H1 (cell line): ENCODE measurements at regions not wholly inside any gene's neighbourhood (a gene's known extent, or its start where the extent isn't known, plus 50 kb on each side); places are given as distances from the start of the nearest gene placed in this dataset.

ENCODE experiments used
- CTCF ChIA-PET: fragments of 300-600 bp; sonication (Branson Sonifier 250); formaldehyde crosslinking; loops from one replicate; lab custom pipeline; 2021; ENCODE audit not compliant: partially characterized antibody; lab: Charles Lee
- POLR2A ChIA-PET: fragments of 300-600 bp; sonication (Branson Sonifier 250); formaldehyde crosslinking; loops from one replicate; lab custom pipeline; 2021; ENCODE audit warnings: inconsistent platforms; ENCODE audit not compliant: partially characterized antibody; lab: Charles Lee
- DNase-seq, 2 experiments: peaks; one replicate each; pipeline versions ENCODE4 v3.0.0 to v3.0.0-alpha.2; 2010 to 2022; ENCODE audit warnings: low spot score in 2 of 2, low read depth in 1 of 2, mixed read lengths in 1 of 2
- FAIRE-seq: peaks from 2 replicates; lab custom pipeline; 2011; peaks lifted over from hg19 to GRCh38; lab: Jason Lieb, UNC
- H2AFZ ChIP-seq: 2 replicates; pipeline ENCODE4 v1.8.1; 2012; ENCODE audit warnings: low read length, inconsistent platforms
- H2AK5ac ChIP-seq: 2 replicates; pipeline ENCODE4 v1.6.1; 2013; ENCODE audit warnings: low read depth, low read length
- H2BK120ac ChIP-seq: replicated peaks from 2 replicates; pipeline ENCODE3; 2013; ENCODE audit warnings: low read depth, low read length, inconsistent platforms
- H2BK12ac ChIP-seq: 2 replicates; pipeline ENCODE4 v1.6.1; 2013; ENCODE audit warnings: low read depth, low read length
- H2BK15ac ChIP-seq: 2 replicates; pipeline ENCODE4 v1.6.1; 2013; ENCODE audit warnings: low read length
- H2BK20ac ChIP-seq: 2 replicates; pipeline ENCODE4 v1.6.1; 2013; ENCODE audit warnings: low read length
- H2BK5ac ChIP-seq: 2 replicates; pipeline ENCODE4 v1.6.1; 2013; ENCODE audit warnings: low read depth, low read length
- H3K14ac ChIP-seq: 2 replicates; pipeline ENCODE4 v1.6.1; 2013; ENCODE audit warnings: inconsistent platforms; ENCODE audit not compliant: insufficient read length
- H3K18ac ChIP-seq: 2 replicates; pipeline ENCODE4 v1.6.1; 2013; ENCODE audit warnings: low read length; ENCODE audit errors: extremely low read depth
- H3K23ac ChIP-seq: 2 replicates; pipeline ENCODE4 v1.6.1; 2013; ENCODE audit warnings: inconsistent platforms; ENCODE audit not compliant: insufficient read length
- H3K23me2 ChIP-seq: 2 replicates; pipeline ENCODE4 v1.6.1; 2013; ENCODE audit warnings: low read depth, low read length
- H3K27ac ChIP-seq: 2 replicates; pipeline ENCODE4 v1.6.1; 2011; ENCODE audit warnings: low read depth, low read length, inconsistent platforms
- H3K27me3 ChIP-seq, 4 experiments: replicated peaks in 1 of 4; 1 replicate in 1 of 4; 2 replicates in 3 of 4; pipeline versions ENCODE4 v1.6.1 to v1.8.1; 2011 to 2013; ENCODE audit warnings: low read length in 3 of 4, mild to moderate bottlenecking in 3 of 4, inconsistent platforms in 2 of 4, mixed read lengths in 2 of 4, moderate library complexity in 1 of 4; ENCODE audit not compliant: control insufficient read depth in 3 of 4, insufficient read depth in 3 of 4; ENCODE audit errors: extremely low read depth in 1 of 4
- H3K36me3 ChIP-seq, 4 experiments: 2 replicates each; pipeline versions ENCODE4 v1.6.1 to v1.8.1; 2011 to 2013; ENCODE audit warnings: mild to moderate bottlenecking in 4 of 4, low read length in 3 of 4, moderate library complexity in 2 of 4, control low read depth in 1 of 4, inconsistent platforms in 1 of 4; ENCODE audit not compliant: insufficient read depth in 4 of 4, control insufficient read depth in 2 of 4
- H3K4ac ChIP-seq: replicated peaks from 2 replicates; pipeline ENCODE3; 2013; ENCODE audit warnings: low read length, low read depth, mixed read lengths, inconsistent platforms; ENCODE audit not compliant: insufficient read length
- H3K4me1 ChIP-seq, 4 experiments: replicated peaks in 1 of 4; 1 replicate in 1 of 4; 2 replicates in 3 of 4; pipeline versions ENCODE4 v1.6.1 to v1.8.1; 2011 to 2013; ENCODE audit warnings: low read length in 3 of 4, inconsistent platforms in 2 of 4, mixed read lengths in 1 of 4; ENCODE audit not compliant: insufficient read depth in 4 of 4, control insufficient read depth in 3 of 4
- H3K4me2 ChIP-seq, 2 experiments: 2 replicates each; pipeline versions ENCODE4 v1.6.1 to v1.8.1; 2011 to 2013; ENCODE audit warnings: low read depth in 2 of 2, low read length in 2 of 2, control low read depth in 1 of 2, inconsistent platforms in 1 of 2, mild to moderate bottlenecking in 1 of 2; ENCODE audit not compliant: insufficient read depth in 1 of 2
- H3K4me3 ChIP-seq, 4 experiments: fragments of 200-600, 300-600 bp in 1 of 4; sonication (generic), shearing (Covaris generic), sonication (Bioruptor Twin) in 1 of 4; 2 replicates each; pipeline versions ENCODE4 v1.5.1 to v1.8.1; 2011 to 2016; ENCODE audit warnings: low read length in 4 of 4, low read depth in 3 of 4, control low read depth in 2 of 4, inconsistent platforms in 2 of 4, mild to moderate bottlenecking in 2 of 4, mixed read lengths in 1 of 4, moderate library complexity in 1 of 4; ENCODE audit not compliant: insufficient read depth in 2 of 4; ENCODE audit errors: extremely low read depth in 1 of 4
- H3K56ac ChIP-seq: replicated peaks from 2 replicates; pipeline ENCODE3; 2013; ENCODE audit warnings: low read depth, mild to moderate bottlenecking, mixed read lengths, low read length, inconsistent platforms; ENCODE audit not compliant: insufficient read length
- H3K79me1 ChIP-seq: 2 replicates; pipeline ENCODE4 v1.6.1; 2013; ENCODE audit warnings: low read depth, low read length, control low read depth
- H3K79me2 ChIP-seq, 2 experiments: 2 replicates each; pipeline versions ENCODE4 v1.6.1 to v1.8.1; 2012 to 2013; ENCODE audit warnings: low read length in 2 of 2, mild to moderate bottlenecking in 2 of 2, inconsistent platforms in 1 of 2; ENCODE audit not compliant: insufficient read depth in 2 of 2, control insufficient read depth in 1 of 2
- H3K9ac ChIP-seq, 4 experiments: replicated peaks in 1 of 4; 1 replicate in 1 of 4; 2 replicates in 3 of 4; pipeline versions ENCODE4 v1.6.1 to v1.8.1; 2011 to 2013; ENCODE audit warnings: low read depth in 3 of 4, low read length in 3 of 4, control low read depth in 2 of 4, mild to moderate bottlenecking in 2 of 4, moderate library complexity in 2 of 4, inconsistent platforms in 1 of 4; ENCODE audit errors: extremely low read depth in 1 of 4
- H3K9me3 ChIP-seq, 2 experiments: 2 replicates each; pipeline versions ENCODE4 v1.6.1 to v1.8.1; 2012 to 2013; ENCODE audit warnings: mild to moderate bottlenecking in 2 of 2, moderate library complexity in 2 of 2, control low read depth in 1 of 2, inconsistent platforms in 1 of 2, low read depth in 1 of 2, low read length in 1 of 2, mixed read lengths in 1 of 2; ENCODE audit not compliant: insufficient read depth in 2 of 2
- H4K20me1 ChIP-seq, 2 experiments: replicated peaks in 1 of 2; 2 replicates each; pipeline versions ENCODE3 to v1.8.1; 2011 to 2013; ENCODE audit warnings: inconsistent platforms in 2 of 2, low read length in 2 of 2, mild to moderate bottlenecking in 1 of 2; ENCODE audit not compliant: insufficient read depth in 2 of 2, control insufficient read depth in 1 of 2
- H4K5ac ChIP-seq: 2 replicates; pipeline ENCODE4 v1.6.1; 2013; ENCODE audit warnings: low read length, low read depth, mixed read lengths, inconsistent platforms; ENCODE audit not compliant: insufficient read length
- H4K8ac ChIP-seq: 2 replicates; pipeline ENCODE4 v1.8.0; 2013; ENCODE audit warnings: mild to moderate bottlenecking, moderate library complexity, low read length, inconsistent platforms; ENCODE audit not compliant: insufficient read depth; ENCODE audit errors: extremely low read depth
- H4K91ac ChIP-seq: replicated peaks from 2 replicates; pipeline ENCODE3; 2013; ENCODE audit warnings: low read length, mixed read lengths, inconsistent platforms; ENCODE audit not compliant: insufficient read length
- CBX5 ChIP-seq: fragments of 300-800, 300-1000 bp; sonication (generic); IDR thresholded peaks from 2 replicates; pipeline ENCODE4 v1.7.1; 2016; ENCODE audit warnings: antibody characterized with exemption, low read length, low read depth
- CREB1 ChIP-seq: IDR thresholded peaks from 2 replicates; pipeline ENCODE4 v1.6.1; 2012; ENCODE audit warnings: inconsistent platforms
- CTBP2 ChIP-seq: IDR thresholded peaks from 2 replicates; pipeline ENCODE4 v1.7.0; 2011; ENCODE audit warnings: borderline replicate concordance, mild to moderate bottlenecking, moderate library complexity, mixed read lengths, low read length; ENCODE audit not compliant: insufficient read depth, insufficient read length
- HDAC2 ChIP-seq, 2 experiments: fragments of 300-600 bp in 1 of 2; sonication (generic) in 1 of 2; IDR thresholded peaks; 2 replicates each; pipeline ENCODE4 v1.6.1; 2011 to 2012; ENCODE audit warnings: low read depth in 2 of 2, low read length in 2 of 2, mild to moderate bottlenecking in 2 of 2, moderate library complexity in 2 of 2, borderline replicate concordance in 1 of 2, inconsistent platforms in 1 of 2
- HDAC6 ChIP-seq: IDR thresholded peaks from one replicate; pipeline ENCODE4 v1.7.1; 2012; ENCODE audit warnings: low read depth, mild to moderate bottlenecking, inconsistent platforms, low read length, moderate library complexity
- POLR2AphosphoS5 ChIP-seq: IDR thresholded peaks from 2 replicates; pipeline ENCODE4 v1.6.1; 2011; ENCODE audit warnings: low read depth, low read length
- RAD21 ChIP-seq, 2 experiments: IDR thresholded peaks in 1 of 2; conservative IDR thresholded peaks in 1 of 2; 2 replicates each; pipeline ENCODE4 v1.6.1; 2011; ENCODE audit warnings: low read depth in 2 of 2, low read length in 2 of 2, improper control_type of control experiment in 1 of 2, inconsistent platforms in 1 of 2, mild to moderate bottlenecking in 1 of 2, moderate library complexity in 1 of 2
- SP1 ChIP-seq: IDR thresholded peaks from 2 replicates; pipeline ENCODE4 v1.6.1; 2011; ENCODE audit warnings: low read depth, low read length
- YY1 ChIP-seq: IDR thresholded peaks from 2 replicates; pipeline ENCODE4 v1.6.1; 2011; ENCODE audit warnings: low read depth, mild to moderate bottlenecking, low read length
- ZNF274 ChIP-seq: IDR thresholded peaks from 2 replicates; pipeline ENCODE4 v1.7.0; 2012; ENCODE audit warnings: low read length, borderline replicate concordance; ENCODE audit errors: extremely low read depth
- WGBS, 2 experiments: shearing (Covaris generic) in 1 of 2; methylation state at CpG; one replicate each; pipeline versions ENCODE4 v1.1.6 to v1.1.7; 2013 to 2015; ENCODE audit warnings: low lambda C conversion rate in 2 of 2, mixed read lengths in 2 of 2, inconsistent platforms in 1 of 2, low coverage in 1 of 2, missing lambda C conversion rate in 1 of 2; ENCODE audit not compliant: insufficient replicate concordance in 2 of 2, insufficient coverage in 1 of 2, insufficient read length in 1 of 2; ENCODE audit errors: extremely low coverage in 1 of 2, missing lambda C conversion rate in 1 of 2; 5-methylcytosine and 5-hydroxymethylcytosine counted together
- TF ChIP-seq, protein P1 (sequence below): IDR thresholded peaks from 2 replicates; pipeline ENCODE4 v1.6.1; 2011; ENCODE audit warnings: low read depth, mild to moderate bottlenecking, low read length; ENCODE audit not compliant: insufficient read depth
- TF ChIP-seq, protein P2 (sequence below): IDR thresholded peaks from 2 replicates; pipeline ENCODE4 v1.6.1; 2011; ENCODE audit warnings: low read length, improper control_type of control experiment

DNA sequence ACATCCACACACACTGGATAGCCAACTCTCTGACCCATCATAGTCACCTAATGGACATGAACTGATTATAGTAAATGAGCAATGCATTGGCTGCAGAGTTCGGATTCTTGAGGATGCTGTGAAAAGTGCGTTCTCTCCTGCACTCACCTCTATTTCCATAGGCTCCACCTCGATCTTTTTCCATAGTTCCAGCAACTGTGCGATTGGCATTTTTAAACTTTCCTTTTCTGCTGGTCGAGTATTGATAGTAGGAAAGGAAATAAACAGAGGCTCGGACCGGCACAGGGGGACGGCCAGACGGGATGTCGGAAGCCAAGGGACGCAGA lies 94.4 kb downstream of the RNASET2 start:
- Histone ChIP-seq H3K9ac (peak overlapping the region in 2 of 4 experiments; percentile 1 to 23; a peak in 4 of 7 replicates), H3K79me2 (no peaks in the 10 kb centered on the region), H4K20me1 (no peaks in the 10 kb centered on the region), H3K4me2 (peak overlapping the region; percentile 83 to 93), H3K23me2 (peaks cover 10% of the 10 kb centered on the region), H3K79me1 (no peaks in the 10 kb centered on the region), H3K4me1 (peaks cover 0 to 5% (median 0%) of the 10 kb centered on the region in 4 experiments; a peak in 3 of 7 replicates), H4K91ac (no peak overlapping the region), H2BK20ac (no peak overlapping the region; the same call in 1 of the 2 replicates), H3K23ac (no peak overlapping the region), H3K14ac (no peak overlapping the region), H2AFZ (peak overlapping the region; percentile 62), H3K27me3 (peaks cover 0 to 10% (median 3%) of the 10 kb centered on the region in 4 experiments; a peak in 3 of 7 replicates), H3K27ac (no peak overlapping the region), H3K36me3 (no peaks in the 10 kb centered on the region), H3K4me3 (peak overlapping the region; percentile 52 to 73 (median 64)), H3K18ac (peak overlapping the region; percentile 55; the same call in 1 of the 2 replicates), H3K4ac (no peak overlapping the region), H2BK5ac (no peak overlapping the region), H2BK15ac (peak overlapping the region; percentile 23), H2AK5ac (no peak overlapping the region), H4K8ac (peak overlapping the region; percentile 48; the same call in 1 of the 2 replicates), H3K9me3 (no peaks in the 10 kb centered on the region), H2BK12ac (no peak overlapping the region), H4K5ac (no peak overlapping the region), H3K56ac (no peak overlapping the region), H2BK120ac (no peak overlapping the region)
- DNase-seq, result no peak
- 4% methylated on average over 11 of the region's 11 CpGs; no CpG with 5 or more reads in 1 of the 2 experiments for WGBS, 2 experiments
- POLR2A ChIA-PET, result interaction anchor here (0.9 kb wide), 1 partner anchor 137 kb away, joined by 3 read pairs; the partner anchor contains the start of gene CEP43
- FAIRE-seq, result no peak
- CTCF ChIA-PET, result interaction anchor here (0.8 to 1.4 kb wide), 4 partner anchors 9 to 88 kb away, joined by 3 to 8 read pairs (median 4); no protein-coding TSS in a partner anchor
- TF ChIP-seq SP1 (no peak), CBX5 (no peak), HDAC6 (no peak), CREB1 (no peak), POLR2AphosphoS5 (no peak), YY1 (no peak), HDAC2 (IDR thresholded peaks at IDR 0.05; ENCODE audit: borderline replicate concordance in 1 of 2, low read depth in 2 of 2, low read length in 2 of 2) (no peak), RAD21 (IDR thresholded peaks at IDR 0.05 in 1 of 2, conservative IDR thresholded peaks at IDR 0.05 in 1 of 2; ENCODE audit: low read depth in 2 of 2, low read length in 2 of 2) (no peak), ZNF274 (no peak), CTBP2 (no peak)
- TF ChIP-seq, protein P1, sequence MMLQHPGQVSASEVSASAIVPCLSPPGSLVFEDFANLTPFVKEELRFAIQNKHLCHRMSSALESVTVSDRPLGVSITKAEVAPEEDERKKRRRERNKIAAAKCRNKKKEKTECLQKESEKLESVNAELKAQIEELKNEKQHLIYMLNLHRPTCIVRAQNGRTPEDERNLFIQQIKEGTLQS, result no peak
- TF ChIP-seq, protein P2, sequence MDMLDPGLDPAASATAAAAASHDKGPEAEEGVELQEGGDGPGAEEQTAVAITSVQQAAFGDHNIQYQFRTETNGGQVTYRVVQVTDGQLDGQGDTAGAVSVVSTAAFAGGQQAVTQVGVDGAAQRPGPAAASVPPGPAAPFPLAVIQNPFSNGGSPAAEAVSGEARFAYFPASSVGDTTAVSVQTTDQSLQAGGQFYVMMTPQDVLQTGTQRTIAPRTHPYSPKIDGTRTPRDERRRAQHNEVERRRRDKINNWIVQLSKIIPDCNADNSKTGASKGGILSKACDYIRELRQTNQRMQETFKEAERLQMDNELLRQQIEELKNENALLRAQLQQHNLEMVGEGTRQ, result no peak
